GM10248 (cell line): ENCODE measurements at regions not wholly inside any gene's neighbourhood (a gene's known extent, or its start where the extent isn't known, plus 50 kb on each side); places are given as distances from the start of the nearest gene placed in this dataset.

ENCODE experiments used
- CTCF ChIA-PET: fragments of 300-600 bp; sonication (Branson Sonifier 250); formaldehyde crosslinking; extraction: SDS; loops from one replicate; lab custom pipeline; 2021; ENCODE audit warnings: antibody characterized with exemption; lab: Yijun Ruan, JAX
- POLR2A ChIA-PET: fragments of 350-650 bp; sonication (Branson Sonifier 250); formaldehyde crosslinking; extraction: SDS; loops from one replicate; lab custom pipeline; 2020; ENCODE audit warnings: antibody characterized with exemption; lab: Yijun Ruan, JAX
- DNase-seq: peaks from one replicate; pipeline ENCODE4 v3.0.0; 2012; ENCODE audit errors: extremely low spot score
- TF ChIP-seq, protein P1 (sequence below): IDR thresholded peaks from 2 replicates; pipeline ENCODE4 v1.5.1; 2012; ENCODE audit warnings: mild to moderate bottlenecking, low read depth; ENCODE audit errors: extremely low read depth, missing control alignments, control extremely low read depth

DNA sequence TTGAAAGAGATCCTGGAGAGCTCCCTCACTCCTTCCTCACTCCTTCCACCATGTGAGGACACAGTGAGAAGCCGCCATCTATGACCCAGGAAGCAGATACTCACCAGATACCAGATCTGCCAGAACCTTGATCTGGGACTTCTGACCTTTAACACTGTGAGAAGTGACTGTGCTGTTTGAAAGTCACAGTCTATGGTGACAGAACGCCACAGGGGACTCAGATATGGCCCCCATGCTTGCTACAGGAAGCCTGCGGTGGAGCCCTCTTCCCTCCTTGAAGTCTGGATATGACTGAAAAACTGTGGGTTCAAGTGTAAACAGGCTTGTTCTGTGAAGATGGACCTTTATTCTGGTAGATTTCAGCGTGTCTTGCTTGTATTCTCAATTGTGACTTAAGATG, 297.8 kb downstream of the KLF6 start:
- CTCF ChIA-PET, result no interaction called here
- DNase-seq, result no peak
- POLR2A ChIA-PET, result no interaction called here
- TF ChIP-seq, protein P1, sequence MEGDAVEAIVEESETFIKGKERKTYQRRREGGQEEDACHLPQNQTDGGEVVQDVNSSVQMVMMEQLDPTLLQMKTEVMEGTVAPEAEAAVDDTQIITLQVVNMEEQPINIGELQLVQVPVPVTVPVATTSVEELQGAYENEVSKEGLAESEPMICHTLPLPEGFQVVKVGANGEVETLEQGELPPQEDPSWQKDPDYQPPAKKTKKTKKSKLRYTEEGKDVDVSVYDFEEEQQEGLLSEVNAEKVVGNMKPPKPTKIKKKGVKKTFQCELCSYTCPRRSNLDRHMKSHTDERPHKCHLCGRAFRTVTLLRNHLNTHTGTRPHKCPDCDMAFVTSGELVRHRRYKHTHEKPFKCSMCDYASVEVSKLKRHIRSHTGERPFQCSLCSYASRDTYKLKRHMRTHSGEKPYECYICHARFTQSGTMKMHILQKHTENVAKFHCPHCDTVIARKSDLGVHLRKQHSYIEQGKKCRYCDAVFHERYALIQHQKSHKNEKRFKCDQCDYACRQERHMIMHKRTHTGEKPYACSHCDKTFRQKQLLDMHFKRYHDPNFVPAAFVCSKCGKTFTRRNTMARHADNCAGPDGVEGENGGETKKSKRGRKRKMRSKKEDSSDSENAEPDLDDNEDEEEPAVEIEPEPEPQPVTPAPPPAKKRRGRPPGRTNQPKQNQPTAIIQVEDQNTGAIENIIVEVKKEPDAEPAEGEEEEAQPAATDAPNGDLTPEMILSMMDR, result no peak

- POLR2A ChIA-PET, result no interaction called here
- no peak for DNase-seq
- TF ChIP-seq, protein P1, result no peak
Measured at GRCh38 chr10:3486346-3487065, 298.5 kb downstream of the KLF6 start.

DNA sequence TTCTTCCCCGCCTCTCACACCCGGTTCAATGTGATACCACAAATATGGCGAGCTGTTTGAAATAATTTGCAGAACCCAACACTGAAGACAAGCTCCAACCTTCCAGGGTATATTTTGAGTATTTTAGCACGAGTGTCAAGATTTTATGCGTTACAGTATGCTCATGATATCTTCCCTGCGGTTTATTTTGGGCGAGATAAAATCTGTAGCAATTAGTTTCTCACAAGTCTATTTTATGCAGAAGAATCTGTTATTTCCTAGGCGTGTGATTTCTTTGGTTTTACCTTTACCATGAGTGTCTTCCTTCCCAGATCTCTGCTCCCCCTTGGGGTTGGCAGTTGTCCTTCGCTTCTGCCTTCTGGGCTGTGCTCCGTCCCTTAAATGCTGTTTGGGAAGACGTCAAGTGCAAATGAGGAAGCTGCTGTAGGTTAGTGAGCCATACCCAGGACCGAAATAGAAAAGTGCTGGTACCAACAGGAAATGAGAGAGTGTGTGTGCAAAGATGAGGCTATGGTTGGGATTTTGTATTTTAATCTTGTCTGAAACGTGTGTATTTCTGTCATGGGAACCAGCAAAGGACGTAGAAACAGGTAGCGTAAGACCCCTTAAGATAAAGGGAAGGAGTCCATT, 299.8 kb downstream of the KLF6 start:
- POLR2A ChIA-PET, result no interaction called here
- CTCF ChIA-PET, result interaction anchor here (0.9 kb wide), 1 partner anchor 20 kb away, joined by 3 read pairs; no protein-coding TSS in a partner anchor
- DNase-seq, result no peak
- TF ChIP-seq, protein P1, result no peak

More at GRCh38 chr10:3486346-3487065, 298.5 kb downstream of the KLF6 start:
- CTCF ChIA-PET, result no interaction called here

GRCh38 chr10:3484306-3485056, 300.5 kb downstream of the KLF6 start:
- ChIA-PET CTCF (interaction anchor here (0.9 kb wide), 1 partner anchor 19 kb away, joined by 3 read pairs; no protein-coding TSS in a partner anchor), POLR2A (no interaction called here)
- peak; percentile 48 for DNase-seq
- TF ChIP-seq, protein P1, result no peak

DNA sequence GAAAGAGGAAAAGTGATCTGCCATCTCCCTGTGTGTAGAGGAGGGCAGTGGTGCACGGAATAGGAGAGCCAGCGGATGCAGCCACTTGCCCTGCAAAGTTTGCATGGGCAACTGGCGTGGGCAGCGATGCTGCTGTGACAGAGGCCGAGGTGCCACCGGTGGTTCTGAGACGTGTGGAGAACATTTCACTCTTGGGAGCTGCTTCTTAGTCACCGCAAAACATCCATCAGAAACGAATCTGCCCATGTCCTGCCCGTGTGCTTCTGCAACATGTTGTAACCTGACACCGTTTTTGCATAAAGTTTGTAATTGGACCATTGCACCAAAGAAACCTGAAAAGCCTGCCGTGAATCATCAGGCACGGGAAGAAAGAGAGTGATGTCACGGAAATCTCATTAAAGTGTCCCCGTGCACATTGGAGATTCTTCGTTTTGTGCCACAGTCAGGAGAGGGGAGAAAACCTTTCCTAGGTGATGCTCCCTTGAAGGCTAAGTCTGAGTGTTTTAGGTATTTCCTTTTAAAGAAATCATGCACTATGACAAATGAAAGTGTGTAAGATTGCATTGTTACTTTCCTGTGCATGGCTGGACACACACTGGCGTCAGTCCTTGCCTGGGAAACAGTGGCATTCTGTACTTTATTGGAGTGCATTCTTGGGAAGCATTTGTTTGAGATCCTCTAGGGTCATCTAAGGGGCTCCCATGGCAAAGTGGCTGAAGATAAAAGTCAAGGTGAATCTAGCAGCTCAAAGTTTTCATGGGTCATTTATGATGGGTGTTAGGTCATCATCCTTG, 302.6 kb downstream of the KLF6 start:
- ChIA-PET POLR2A (no interaction called here), CTCF (no interaction called here)
- TF ChIP-seq, protein P1, result no peak
- peak; percentile 43 for DNase-seq

GRCh38 chr10:3481496-3481895, 303.5 kb downstream of the KLF6 start:
- CTCF ChIA-PET, result no interaction called here
- no peak for DNase-seq
- TF ChIP-seq, protein P1, result no peak
- POLR2A ChIA-PET, result no interaction called here
